ENCODE measurements at regions not wholly inside any gene's neighbourhood (a gene's known extent, or its start where the extent isn't known, plus 50 kb on each side); places are given as distances from the start of the nearest gene placed in this dataset.

- DNase-seq (ENCODE audit: low read depth): no peak
Observed at GRCh38 chr1:108050911-108051629, 86.1 kb upstream of the VAV3 start.

GRCh38 chr1:108050158-108050557 lies 85.2 kb upstream of the VAV3 start:
- no peak for DNase-seq (ENCODE audit: low read depth)

GRCh38 chr1:108049178-108049819 lies 84.3 kb upstream of the VAV3 start:
- DNase-seq (ENCODE audit: low read depth): peak; percentile 68

- DNase-seq (ENCODE audit: low read depth): no peak
Observed at GRCh38 chr1:108048301-108049177, 83.6 kb upstream of the VAV3 start.

GRCh38 chr1:108047085-108047484 lies 82.1 kb upstream of the VAV3 start:
- no peak for DNase-seq (ENCODE audit: low read depth)

- peak; percentile 57 for DNase-seq (ENCODE audit: low read depth)
Observed at GRCh38 chr1:108046026-108046425, 81.0 kb upstream of the VAV3 start.

GRCh38 chr1:108045460-108045859 lies 80.5 kb upstream of the VAV3 start:
- DNase-seq (ENCODE audit: low read depth): no peak

- no peak for DNase-seq (ENCODE audit: low read depth)
Observed at GRCh38 chr1:108044318-108044717, 79.3 kb upstream of the VAV3 start.

GRCh38 chr1:108043707-108044106 lies 78.7 kb upstream of the VAV3 start:
- no peak for DNase-seq (ENCODE audit: low read depth)

- DNase-seq (ENCODE audit: low read depth): no peak
Observed at GRCh38 chr1:108042610-108043009, 77.6 kb upstream of the VAV3 start.

- no peak for DNase-seq (ENCODE audit: low read depth)
Observed at GRCh38 chr1:108041360-108042142, 76.6 kb upstream of the VAV3 start.

- no peak for DNase-seq (ENCODE audit: low read depth)
Observed at GRCh38 chr1:108038653-108039236, 73.8 kb upstream of the VAV3 start.

GRCh38 chr1:108036796-108037562 lies 72.0 kb upstream of the VAV3 start:
- no peak for DNase-seq (ENCODE audit: low read depth)

- DNase-seq (ENCODE audit: low read depth): no peak
Observed at GRCh38 chr1:108034396-108034795, 69.4 kb upstream of the VAV3 start.

GRCh38 chr1:108033550-108033951 lies 68.6 kb upstream of the VAV3 start:
- no peak for DNase-seq (ENCODE audit: low read depth)

- DNase-seq (ENCODE audit: low read depth): no peak
Observed at GRCh38 chr1:108028841-108029388, 63.9 kb upstream of the VAV3 start.

- no peak for DNase-seq (ENCODE audit: low read depth)
Observed at GRCh38 chr1:108027389-108027788, 62.4 kb upstream of the VAV3 start.

- peak; percentile 30 for DNase-seq (ENCODE audit: low read depth)
Observed at GRCh38 chr1:108017698-108018097, 52.7 kb upstream of the VAV3 start.

- peak; percentile 92 for DNase-seq (ENCODE audit: low read depth)
Observed at GRCh38 chr1:108016451-108016920, 51.5 kb upstream of the VAV3 start.
